ENCODE measurements at regions not wholly inside any gene's neighbourhood (a gene's known extent, or its start where the extent isn't known, plus 50 kb on each side); places are given as distances from the start of the nearest gene placed in this dataset.

DNA sequence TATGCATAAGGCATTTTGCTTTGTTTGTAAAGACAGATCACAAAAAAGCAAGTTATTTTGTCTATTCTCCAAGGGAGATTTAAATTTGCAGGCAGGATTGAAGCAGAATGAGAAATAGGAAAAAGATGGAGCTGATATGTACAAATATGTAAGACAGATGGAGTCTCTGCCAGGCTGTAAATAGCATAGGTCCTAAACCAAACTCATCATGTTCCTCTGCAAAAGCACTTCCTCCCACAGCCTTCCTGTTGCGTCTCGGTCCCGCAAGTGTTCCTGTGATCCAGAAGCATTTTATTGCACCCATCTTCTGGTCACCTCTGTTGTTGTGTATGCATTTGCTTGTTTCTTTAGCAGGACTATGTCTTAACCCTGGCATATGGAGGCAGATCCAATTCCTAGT lies 95.7 kb upstream of the CLDN10 start:
- H3K4me1 Mint-ChIP-seq: peaks cover 27% of the 10 kb centered on the region
- DNase-seq: no peak
- no peak overlapping the region for H3K27ac Mint-ChIP-seq
- no peak for ATAC-seq
- H3K4me3 Mint-ChIP-seq: peak overlapping the region in 1 of 2 donors; percentile 49
- peaks cover 14 to 26% of the 10 kb centered on the region in 2 donors for H3K9me3 Mint-ChIP-seq
- H3K27me3 Mint-ChIP-seq: peaks cover 17% of the 10 kb centered on the region

DNA sequence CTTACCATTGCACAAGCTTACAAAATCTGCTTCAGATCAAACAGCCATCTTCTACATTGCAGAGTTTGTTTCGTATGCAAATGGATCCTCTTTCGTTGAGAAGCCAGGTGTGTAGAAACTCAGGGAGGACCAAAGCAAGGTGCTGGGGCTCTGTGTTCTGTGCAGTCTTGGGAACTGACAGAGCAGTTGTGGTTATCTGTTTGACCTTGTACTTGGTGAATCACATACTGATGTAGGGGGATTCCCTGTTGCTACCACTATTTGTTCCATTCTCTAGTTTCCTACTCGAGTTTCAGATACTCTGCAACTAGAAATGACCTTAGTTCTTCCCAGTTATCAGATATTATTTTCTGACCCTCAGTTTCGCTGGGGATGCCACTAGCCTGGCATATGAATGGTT lies 95.2 kb upstream of the CLDN10 start:
- Mint-ChIP-seq H3K9me3 (peaks cover 14 to 26% of the 10 kb centered on the region in 2 donors), H3K27me3 (peaks cover 17% of the 10 kb centered on the region), H3K4me3 (peak overlapping the region in 1 of 2 donors; percentile 49), H3K4me1 (peaks cover 27% of the 10 kb centered on the region), H3K27ac (no peak overlapping the region)
- ATAC-seq: peak; percentile 99
- DNase-seq: peak; percentile 23 to 30

DNA sequence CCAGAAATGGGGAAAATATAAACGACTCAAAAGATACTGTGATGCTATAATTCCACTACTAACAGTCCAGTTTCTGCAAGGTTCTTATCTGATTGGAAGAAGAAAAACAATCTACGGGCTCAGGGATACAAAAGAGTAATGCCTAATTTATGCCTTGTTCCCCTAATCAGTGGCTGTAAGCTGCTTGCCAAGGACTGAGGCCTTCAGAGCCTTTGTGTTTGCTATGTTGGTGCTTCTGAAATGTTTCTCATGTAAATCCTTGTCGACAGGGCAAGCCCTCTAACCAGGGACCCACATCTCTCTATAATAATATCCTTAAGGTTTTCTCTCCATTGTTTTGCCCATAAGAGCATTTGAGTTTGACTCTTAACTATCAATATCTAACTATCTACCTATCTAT lies 89.7 kb upstream of the CLDN10 start:
- DNase-seq: no peak
- Mint-ChIP-seq H3K9me3 (peaks cover 14 to 26% of the 10 kb centered on the region in 2 donors), H3K4me1 (peaks cover 7% of the 10 kb centered on the region), H3K27me3 (no peaks in the 10 kb centered on the region), H3K27ac (no peak overlapping the region), H3K4me3 (no peak overlapping the region)
- ATAC-seq: no peak

DNA sequence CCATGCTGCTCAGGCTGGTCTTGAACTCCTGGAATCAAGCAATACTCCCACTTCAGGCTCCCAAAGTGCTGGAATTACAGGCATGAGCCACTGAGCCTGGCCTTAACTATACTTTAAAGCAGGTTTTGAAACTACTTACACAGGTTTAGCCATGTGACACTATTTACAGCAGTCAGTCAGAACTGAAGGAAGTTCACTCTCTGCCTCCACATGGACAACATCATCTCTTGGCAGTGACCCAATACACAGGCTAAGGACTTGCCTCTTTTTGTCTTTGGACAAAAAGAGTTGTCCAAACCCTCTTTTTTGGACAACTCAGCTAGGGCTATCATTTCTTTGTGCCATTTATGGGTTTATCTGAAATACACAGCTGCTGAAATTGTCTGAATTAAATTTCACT lies 89.0 kb upstream of the CLDN10 start:
- no peak for DNase-seq
- H3K27me3 Mint-ChIP-seq: no peaks in the 10 kb centered on the region
- no peak overlapping the region for H3K4me3 Mint-ChIP-seq
- H3K27ac Mint-ChIP-seq: no peak overlapping the region
- no peak for ATAC-seq
- H3K9me3 Mint-ChIP-seq: peaks cover 8 to 19% of the 10 kb centered on the region in 2 donors
- no peaks in the 10 kb centered on the region for H3K4me1 Mint-ChIP-seq

DNA sequence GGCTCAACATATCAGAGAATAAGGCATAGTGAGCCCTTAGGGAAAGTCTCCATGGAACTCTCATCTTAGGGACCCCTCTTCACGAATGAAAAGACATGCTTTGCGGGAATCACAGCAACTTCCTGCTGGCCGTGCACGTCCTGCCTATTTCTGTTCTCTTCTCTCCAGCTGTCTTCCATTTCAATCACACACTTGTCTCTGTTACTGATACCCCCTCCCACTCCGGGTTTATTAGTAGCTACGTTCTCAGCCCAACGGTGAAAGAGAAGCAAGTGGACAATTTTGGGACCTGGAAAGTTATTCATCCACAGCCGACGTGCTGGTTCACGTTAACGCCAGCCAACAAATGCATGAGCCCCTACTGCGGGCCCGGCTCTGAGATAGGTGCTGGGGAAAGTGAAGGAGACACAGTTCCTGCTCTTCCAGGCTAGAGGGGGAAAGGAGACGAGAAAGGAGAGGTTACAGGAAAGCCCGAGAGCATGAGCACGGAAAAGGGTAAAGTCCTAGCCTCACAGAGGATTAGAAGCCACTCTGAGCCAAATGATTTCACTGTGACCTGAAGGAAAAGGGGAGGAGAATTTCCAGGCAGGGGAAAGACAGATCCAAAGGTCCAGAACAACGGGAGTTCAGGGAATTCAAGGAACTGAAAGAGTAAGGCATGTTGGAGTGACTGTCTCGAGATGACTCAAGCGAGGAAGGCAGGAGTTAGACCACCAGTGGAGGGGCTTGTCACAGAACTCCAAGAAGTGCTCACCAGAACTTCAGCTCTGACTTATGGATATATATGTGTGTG lies 81.8 kb upstream of the CLDN10 start:
- Mint-ChIP-seq H3K4me1 (no peaks in the 10 kb centered on the region), H3K4me3 (no peak overlapping the region), H3K27me3 (no peaks in the 10 kb centered on the region), H3K9me3 (no peaks in the 10 kb centered on the region), H3K27ac (peak overlapping the region; percentile 6 to 64)
- ATAC-seq (no peak), DNase-seq (no peak)

DNA sequence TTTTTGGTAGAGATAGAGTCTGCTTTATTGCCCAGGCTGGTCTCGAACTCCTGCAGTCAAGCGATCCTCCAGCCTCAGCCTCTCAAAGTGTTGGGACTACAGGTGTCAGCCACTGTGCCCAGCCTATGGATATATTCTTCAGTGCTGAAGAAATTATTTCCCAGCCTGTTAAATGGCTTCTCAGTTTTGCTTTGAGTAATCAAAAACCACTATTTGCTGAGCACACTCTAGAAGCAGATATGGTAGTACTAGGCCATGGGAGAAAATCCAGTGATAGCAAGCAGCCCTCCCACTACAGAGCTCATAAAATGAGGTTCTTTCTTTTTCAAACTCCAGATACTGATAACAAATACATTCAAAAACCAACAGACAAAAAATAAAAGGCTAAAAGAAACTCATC lies 80.6 kb upstream of the CLDN10 start:
- no peaks in the 10 kb centered on the region for H3K4me1 Mint-ChIP-seq
- no peak overlapping the region for H3K4me3 Mint-ChIP-seq
- H3K9me3 Mint-ChIP-seq: no peaks in the 10 kb centered on the region
- DNase-seq: no peak
- peaks cover 4% of the 10 kb centered on the region for H3K27me3 Mint-ChIP-seq
- ATAC-seq: peak; percentile 40
- H3K27ac Mint-ChIP-seq: peak overlapping the region in 1 of 2 donors; percentile 16

DNA sequence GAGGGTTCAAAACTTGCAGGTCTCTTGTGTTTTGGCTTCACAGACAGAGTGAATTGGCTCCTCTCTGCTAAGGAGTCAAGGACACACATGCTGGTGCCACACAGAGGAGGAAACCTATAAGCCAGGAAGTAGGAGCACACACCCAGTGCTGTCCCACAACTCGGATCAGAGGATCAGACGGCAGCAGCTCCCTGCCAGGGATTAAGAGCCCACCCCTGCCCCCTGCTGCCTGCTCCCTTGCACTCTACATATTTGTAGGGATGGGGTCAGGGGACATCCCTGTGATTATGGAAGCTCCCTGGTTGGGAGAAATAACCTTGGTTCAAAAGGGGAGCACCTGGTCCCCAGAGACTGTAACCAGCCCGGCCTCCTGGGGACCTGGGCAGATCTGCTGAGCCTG lies 77.5 kb upstream of the CLDN10 start:
- H3K9me3 Mint-ChIP-seq: no peaks in the 10 kb centered on the region
- H3K4me3 Mint-ChIP-seq: no peak overlapping the region
- DNase-seq (no peak), ATAC-seq (no peak)
- no peak overlapping the region for H3K27ac Mint-ChIP-seq
- H3K27me3 Mint-ChIP-seq: peaks cover 14% of the 10 kb centered on the region
- H3K4me1 Mint-ChIP-seq: peaks cover 5% of the 10 kb centered on the region

DNA sequence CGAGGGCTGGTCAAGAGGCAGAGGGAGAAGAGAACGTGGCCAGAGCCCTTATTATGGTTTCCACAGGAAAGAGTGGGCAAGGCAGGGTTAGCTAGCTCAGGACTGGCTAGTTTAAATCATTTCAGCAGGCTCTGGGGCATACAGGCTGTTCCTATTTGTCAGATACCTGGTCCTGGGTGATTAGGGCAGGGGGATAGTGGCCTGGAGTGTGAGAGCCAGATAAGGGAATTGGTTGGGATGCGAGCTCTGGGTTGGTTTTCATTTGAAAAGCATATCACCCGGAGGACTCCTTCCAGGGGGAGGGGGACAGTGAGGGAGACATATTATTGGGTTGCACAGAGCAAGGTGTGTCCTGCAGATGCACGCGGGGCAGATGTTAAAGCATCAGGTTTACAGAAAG lies 75.3 kb upstream of the CLDN10 start:
- Mint-ChIP-seq H3K4me3 (no peak overlapping the region), H3K9me3 (no peaks in the 10 kb centered on the region), H3K27me3 (peaks cover 14% of the 10 kb centered on the region), H3K27ac (no peak overlapping the region), H3K4me1 (peaks cover 19% of the 10 kb centered on the region)
- ATAC-seq (no peak), DNase-seq (no peak)

DNA sequence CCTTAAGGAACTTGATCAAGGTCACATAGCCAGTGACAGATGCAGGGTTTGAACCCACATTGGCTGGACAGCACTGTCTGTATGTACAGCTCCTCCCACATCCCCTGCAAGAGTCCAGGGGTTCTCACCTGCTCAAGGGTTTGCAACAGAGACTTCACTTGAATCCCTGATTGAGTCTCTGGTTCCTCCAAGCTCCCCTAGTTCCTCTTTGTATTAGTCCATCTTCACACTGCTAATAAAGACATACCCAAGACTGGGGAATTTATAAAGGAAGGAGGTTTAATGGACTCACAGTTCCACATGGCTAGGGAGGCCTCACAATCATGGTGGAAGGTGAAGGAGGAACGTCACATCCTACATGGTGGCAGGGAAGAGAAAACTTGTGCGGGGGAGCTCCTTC lies 72.8 kb upstream of the CLDN10 start:
- H3K9me3 Mint-ChIP-seq: no peaks in the 10 kb centered on the region
- peaks cover 19% of the 10 kb centered on the region for H3K4me1 Mint-ChIP-seq
- ATAC-seq: no peak
- H3K4me3 Mint-ChIP-seq: no peak overlapping the region
- H3K27ac Mint-ChIP-seq: no peak overlapping the region
- H3K27me3 Mint-ChIP-seq: peaks cover 14% of the 10 kb centered on the region
- DNase-seq: no peak

DNA sequence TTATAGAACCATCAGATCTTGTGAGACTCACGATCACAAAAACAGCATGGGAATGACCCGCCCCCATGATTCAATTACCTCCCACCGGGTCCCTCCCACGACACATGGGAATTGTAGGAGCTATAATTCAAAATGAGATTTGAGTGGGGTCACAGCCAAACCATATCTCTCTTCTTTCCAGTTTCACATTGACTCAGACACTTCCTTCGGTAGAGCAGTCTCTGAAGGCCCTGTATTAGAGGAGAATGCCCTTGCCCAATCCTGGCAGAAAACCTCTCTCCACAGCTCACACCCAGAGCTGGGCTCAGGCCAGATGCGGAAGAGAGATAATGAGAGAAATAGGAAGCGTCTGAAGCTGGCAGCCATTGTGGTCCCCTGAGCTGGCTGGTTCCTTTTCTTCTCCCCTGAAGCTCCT lies 72.4 kb upstream of the CLDN10 start:
- Mint-ChIP-seq H3K27ac (no peak overlapping the region), H3K27me3 (peaks cover 14% of the 10 kb centered on the region), H3K4me1 (peaks cover 19% of the 10 kb centered on the region), H3K9me3 (no peaks in the 10 kb centered on the region), H3K4me3 (no peak overlapping the region)
- ATAC-seq (peak; percentile 72), DNase-seq (peak in 1 of 2 donors; percentile 15)

DNA sequence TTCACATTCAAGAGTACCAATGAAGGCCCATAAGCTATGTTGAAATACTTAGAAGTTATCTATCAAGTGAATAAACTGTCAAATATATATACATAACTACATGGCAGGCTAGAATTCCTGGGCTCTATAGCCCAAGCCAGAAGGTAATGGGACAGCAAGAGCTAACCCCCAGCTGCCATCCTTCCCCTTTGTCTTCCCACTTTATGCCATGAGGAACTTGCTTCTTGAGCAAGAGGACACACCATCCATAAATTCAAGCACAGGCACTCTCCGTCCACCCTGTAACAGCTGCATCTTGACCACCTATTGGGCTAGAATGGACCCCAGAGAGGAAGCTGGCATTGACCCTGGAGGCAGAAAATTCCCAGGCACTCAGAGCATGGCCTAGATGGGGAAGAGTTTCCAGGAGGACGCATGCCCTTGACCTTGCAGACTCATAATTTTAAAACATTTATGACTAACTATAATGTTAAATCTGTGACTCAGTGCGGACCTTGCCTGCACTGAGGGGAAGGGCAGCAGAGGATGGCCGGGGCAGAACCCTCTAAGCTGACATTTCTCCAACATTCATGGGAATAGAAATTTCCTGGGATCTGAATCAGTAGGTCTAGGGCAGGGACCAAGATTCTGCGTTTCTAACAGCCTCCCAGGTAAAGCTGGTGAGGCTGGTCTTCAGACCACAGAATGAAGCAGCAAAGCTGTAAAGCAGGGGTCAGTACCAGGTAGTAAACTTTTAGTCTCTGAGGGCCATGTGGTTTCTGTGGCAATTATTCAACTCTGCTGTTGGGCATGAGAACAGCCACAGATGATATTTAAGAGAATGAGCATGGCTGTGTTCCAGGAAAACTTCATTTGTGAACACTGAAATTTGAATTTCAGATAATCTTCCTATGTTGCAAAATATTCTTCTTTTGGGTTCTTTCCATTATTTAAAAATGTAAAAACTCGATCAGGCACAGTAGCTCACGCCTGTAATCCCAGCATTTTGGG lies 71.4 kb upstream of the CLDN10 start:
- H3K4me1 Mint-ChIP-seq: peaks cover 19% of the 10 kb centered on the region
- H3K9me3 Mint-ChIP-seq: no peaks in the 10 kb centered on the region
- H3K27ac Mint-ChIP-seq: no peak overlapping the region
- no peak overlapping the region for H3K4me3 Mint-ChIP-seq
- ATAC-seq: no peak
- no peak for DNase-seq
- H3K27me3 Mint-ChIP-seq: peaks cover 14% of the 10 kb centered on the region

DNA sequence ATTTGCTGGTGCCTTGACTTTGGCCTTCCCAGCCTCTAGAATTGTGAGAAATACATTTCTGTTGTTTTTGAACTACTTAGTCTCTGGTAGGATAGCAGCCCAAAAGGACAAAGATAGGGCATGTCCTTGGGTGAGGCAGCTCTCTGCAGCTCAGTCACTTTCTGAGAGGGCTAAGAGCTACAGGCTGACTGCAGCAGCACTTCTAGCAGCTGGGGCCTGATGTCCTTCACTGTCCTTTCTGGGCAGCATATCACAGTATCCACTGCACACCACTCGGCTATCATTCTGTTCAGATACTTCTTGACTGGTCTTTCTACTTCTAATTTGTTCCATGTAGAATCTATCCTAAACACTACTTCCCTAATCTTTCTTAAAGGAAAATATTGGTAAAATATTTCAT lies 68.5 kb upstream of the CLDN10 start:
- H3K27ac Mint-ChIP-seq: no peak overlapping the region
- H3K4me3 Mint-ChIP-seq: no peak overlapping the region
- H3K27me3 Mint-ChIP-seq: no peaks in the 10 kb centered on the region
- DNase-seq (no peak), ATAC-seq (no peak)
- H3K4me1 Mint-ChIP-seq: peaks cover 19% of the 10 kb centered on the region
- H3K9me3 Mint-ChIP-seq: no peaks in the 10 kb centered on the region

DNA sequence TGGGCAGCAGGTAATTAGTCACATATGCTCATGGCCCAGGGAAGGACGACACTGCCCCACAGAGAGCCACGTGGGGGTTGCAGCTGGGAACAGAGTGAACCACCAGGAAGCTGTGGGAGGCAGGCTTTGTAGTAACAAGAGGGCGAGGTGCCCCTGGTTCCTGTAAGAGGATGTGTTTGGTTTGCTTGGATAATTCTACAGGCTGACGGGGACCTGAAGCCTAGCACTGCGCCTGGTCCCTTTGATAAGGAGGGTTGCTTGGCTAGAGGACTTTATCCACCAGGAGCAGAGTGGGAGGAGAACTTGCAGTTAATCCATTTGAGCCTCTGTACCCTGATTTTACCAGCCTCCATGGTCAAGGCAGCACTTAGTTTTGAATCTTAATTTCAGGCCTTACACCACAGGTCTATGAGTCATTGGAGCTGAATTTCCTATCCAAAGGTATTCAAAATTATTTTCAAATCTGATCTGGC lies 67.4 kb upstream of the CLDN10 start:
- H3K4me3 Mint-ChIP-seq: no peak overlapping the region
- H3K27me3 Mint-ChIP-seq: no peaks in the 10 kb centered on the region
- ATAC-seq (peak; percentile 54), DNase-seq (no peak)
- H3K4me1 Mint-ChIP-seq: peaks cover 13% of the 10 kb centered on the region
- no peak overlapping the region for H3K27ac Mint-ChIP-seq
- H3K9me3 Mint-ChIP-seq: no peaks in the 10 kb centered on the region

DNA sequence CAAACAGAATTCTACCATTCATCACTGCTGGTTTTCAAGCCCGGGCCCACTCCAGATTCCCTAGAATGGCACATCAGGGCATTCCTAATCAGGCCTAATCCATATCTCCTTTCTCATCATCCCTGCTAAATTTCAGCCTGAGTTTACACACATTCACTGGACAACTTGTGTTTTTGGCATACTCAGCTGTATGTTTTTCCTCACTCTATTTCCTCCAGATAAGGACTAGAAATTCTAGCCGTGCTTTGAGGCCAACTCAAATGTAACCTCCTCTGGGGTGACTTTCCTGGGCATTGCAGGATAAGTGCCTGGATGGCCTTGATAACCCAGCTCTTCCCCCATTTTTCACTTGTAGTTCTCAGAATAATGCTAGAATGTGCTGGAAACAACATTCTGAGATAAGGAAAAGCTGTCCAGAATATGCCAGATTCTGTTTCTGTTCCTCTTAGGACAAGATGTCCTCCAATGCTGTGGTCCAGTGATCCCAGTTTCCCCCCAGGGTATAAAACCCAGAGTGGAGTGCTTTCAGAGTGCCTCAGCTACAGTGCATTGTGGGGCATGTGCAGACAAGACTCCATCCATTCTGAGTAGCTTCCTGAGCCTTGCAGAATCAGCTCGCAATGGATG lies 66.9 kb upstream of the CLDN10 start:
- Mint-ChIP-seq H3K4me3 (no peak overlapping the region), H3K4me1 (peaks cover 8% of the 10 kb centered on the region), H3K27me3 (no peaks in the 10 kb centered on the region), H3K27ac (no peak overlapping the region), H3K9me3 (no peaks in the 10 kb centered on the region)
- no peak for DNase-seq
- no peak for ATAC-seq

DNA sequence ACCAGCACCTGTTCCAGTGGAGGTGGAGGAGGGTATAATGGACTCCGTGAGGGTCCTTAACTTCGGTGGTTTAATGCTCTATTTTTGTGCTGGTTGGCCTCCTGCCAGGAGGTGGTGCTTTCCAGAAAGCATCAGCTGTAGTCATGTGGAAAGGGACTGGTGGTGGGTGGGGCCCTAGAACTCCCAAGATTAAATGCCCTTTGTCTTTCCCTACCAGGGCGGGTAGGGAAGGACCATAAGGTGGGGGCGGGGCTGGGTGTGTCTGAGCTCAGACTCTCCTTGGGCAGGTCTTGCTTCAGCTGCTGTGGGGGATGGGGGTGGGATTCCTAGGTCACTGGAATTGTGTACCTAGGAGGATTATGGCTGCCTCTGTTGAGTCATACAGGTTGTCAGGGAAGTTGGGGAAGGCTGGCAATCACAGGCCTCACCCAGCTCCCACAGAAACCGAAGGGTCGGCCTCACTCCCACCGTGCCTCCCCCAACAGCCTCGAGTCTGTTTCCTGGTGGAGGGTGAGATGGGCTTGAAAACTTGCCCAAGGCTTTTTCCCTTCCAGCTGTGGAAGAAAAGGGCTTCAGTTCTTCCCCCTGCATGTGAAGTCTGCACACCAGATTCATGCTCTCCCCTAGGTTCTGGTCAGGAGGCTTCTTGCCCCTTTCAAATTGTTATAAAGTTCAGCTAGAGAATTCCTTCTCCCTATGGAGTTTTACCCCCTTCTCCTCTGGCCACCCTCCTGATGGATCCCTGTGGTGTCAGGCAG lies 60.3 kb upstream of the CLDN10 start:
- H3K27ac Mint-ChIP-seq: peak overlapping the region in 1 of 2 donors; percentile 52
- H3K4me1 Mint-ChIP-seq: no peaks in the 10 kb centered on the region
- H3K9me3 Mint-ChIP-seq: peaks cover 0 to 12% of the 10 kb centered on the region in 2 donors
- H3K27me3 Mint-ChIP-seq: peaks cover 7% of the 10 kb centered on the region
- DNase-seq (no peak), ATAC-seq (no peak)
- no peak overlapping the region for H3K4me3 Mint-ChIP-seq

Data from stimulated activated naive CD8-positive, alpha-beta T cell treated with anti-CD3 and anti-CD28 coated beads, Interleukin-15, amount 100 ng/mL, for 72 hours (primary cell).